ENCODE measurements at regions not wholly inside any gene's neighbourhood (a gene's known extent, or its start where the extent isn't known, plus 50 kb on each side); places are given as distances from the start of the nearest gene placed in this dataset.

- H3K9me3 ChIP-seq (ENCODE audit: control insufficient read depth in 1 of 2, insufficient read depth in 1 of 2, low read depth in 1 of 2, low read length in 2 of 2): no peaks in the 10 kb centered on the region
- ATAC-seq (no peak), DNase-seq (ENCODE audit: low read depth, low spot score) (no peak)
- H3K79me2 ChIP-seq (ENCODE audit: insufficient read depth, low read length): no peaks in the 10 kb centered on the region
- no peaks in the 10 kb centered on the region for H3K4me1 ChIP-seq (ENCODE audit: control insufficient read depth in 1 of 2, insufficient read depth in 2 of 2, low read length in 2 of 2)
- no TSS peak for BruUV-seq (replicated peaks)
- ChIA-PET CTCF (no interaction called here), POLR2A (no interaction called here), RAD21 (ENCODE audit: low non-redundant PET in 1 of 2, low total read pairs in 2 of 2, uncharacterized antibody in 2 of 2, unreplicated experiment in 2 of 2) (no interaction called here)
- no peak overlapping the region for H3K4me2 ChIP-seq (ENCODE audit: low read length)
- H3K4me3 ChIP-seq (replicated peaks in 1 of 2; ENCODE audit: low read depth in 1 of 2, low read length in 2 of 2): no peak overlapping the region
- no peak overlapping the region for H2AFZ ChIP-seq (ENCODE audit: low read depth, low read length, poor library complexity, severe bottlenecking)
- no peaks in the 10 kb centered on the region for H3K27me3 ChIP-seq (ENCODE audit: insufficient read depth, low read length)
- H4K20me1 ChIP-seq (ENCODE audit: insufficient read depth): no peaks in the 10 kb centered on the region
- no peak overlapping the region for H3K27ac ChIP-seq (ENCODE audit: low read depth, low read length)
- no peak overlapping the region for H3K9ac ChIP-seq (ENCODE audit: low read length)
- no peaks in the 10 kb centered on the region for H3K36me3 ChIP-seq (ENCODE audit: control insufficient read depth in 1 of 2, insufficient read depth in 2 of 2, low read length in 2 of 2)
- no peak for TF ChIP-seq SRF (IDR thresholded peaks at IDR 0.05; ENCODE audit: low read depth)
- TF ChIP-seq EGR1 (IDR thresholded peaks at IDR 0.05; ENCODE audit: low read depth): no peak
- TF ChIP-seq ZNF274 (IDR thresholded peaks at IDR 0.05; ENCODE audit: low read depth, low read length): no peak
- no peak for TF ChIP-seq ZBTB33 (IDR thresholded peaks at IDR 0.05; ENCODE audit: extremely low read depth, insufficient replicate concordance, low read length)
- TF ChIP-seq EZH2phosphoT487 (IDR thresholded peaks at IDR 0.05; ENCODE audit: borderline replicate concordance): no peak
- intact Hi-C loops (cut with micrococcal nuclease): no loop called here
- no peaks in the 10 kb centered on the region for H3K9me2 ChIP-seq (ENCODE audit: insufficient read depth)
Observed at GRCh38 chr2:144998435-144998834, 478.5 kb upstream of the ZEB2 start.

- BruUV-seq (replicated peaks): no TSS peak
- DNase-seq (ENCODE audit: low read depth, low spot score) (no peak), ATAC-seq (no peak)
- Histone ChIP-seq H3K4me3 (replicated peaks in 1 of 2; ENCODE audit: low read depth in 1 of 2, low read length in 2 of 2) (no peak overlapping the region), H3K9me3 (ENCODE audit: control insufficient read depth in 1 of 2, insufficient read depth in 1 of 2, low read depth in 1 of 2, low read length in 2 of 2) (no peaks in the 10 kb centered on the region), H3K9ac (ENCODE audit: low read length) (no peak overlapping the region), H2AFZ (ENCODE audit: low read depth, low read length, poor library complexity, severe bottlenecking) (no peak overlapping the region), H3K27ac (ENCODE audit: low read depth, low read length) (no peak overlapping the region), H4K20me1 (ENCODE audit: insufficient read depth) (no peaks in the 10 kb centered on the region), H3K79me2 (ENCODE audit: insufficient read depth, low read length) (no peaks in the 10 kb centered on the region), H3K4me1 (ENCODE audit: control insufficient read depth in 1 of 2, insufficient read depth in 2 of 2, low read length in 2 of 2) (no peaks in the 10 kb centered on the region), H3K27me3 (ENCODE audit: insufficient read depth, low read length) (no peaks in the 10 kb centered on the region), H3K36me3 (ENCODE audit: control insufficient read depth in 1 of 2, insufficient read depth in 2 of 2, low read length in 2 of 2) (no peaks in the 10 kb centered on the region), H3K9me2 (ENCODE audit: insufficient read depth) (no peaks in the 10 kb centered on the region), H3K4me2 (ENCODE audit: low read length) (no peak overlapping the region)
- ChIA-PET POLR2A (no interaction called here), CTCF (no interaction called here), RAD21 (ENCODE audit: low non-redundant PET in 1 of 2, low total read pairs in 2 of 2, uncharacterized antibody in 2 of 2, unreplicated experiment in 2 of 2) (interaction anchor here in 1 of 2 experiments (0.6 kb wide), 1 partner anchor 82 kb away, joined by 3 read pairs; no protein-coding TSS in a partner anchor)
- TF ChIP-seq SIN3A (IDR thresholded peaks at IDR 0.05; ENCODE audit: low read depth): no peak
- TF ChIP-seq SP1 (IDR thresholded peaks at IDR 0.05; ENCODE audit: low read depth): no peak
- intact Hi-C loops (cut with micrococcal nuclease): no loop called here
Observed at GRCh38 chr2:144996225-144996795, 476.4 kb upstream of the ZEB2 start.
